ENCODE measurements at regions not wholly inside any gene's neighbourhood (a gene's known extent, or its start where the extent isn't known, plus 50 kb on each side); places are given as distances from the start of the nearest gene placed in this dataset.

GRCh38 chr14:82385048-82385447 lies 851.4 kb upstream of the SEL1L start:
- DNase-seq (ENCODE audit: low read depth): no peak
- H3K4me3 ChIP-seq (ENCODE audit: low read depth, low read length): no peak overlapping the region

GRCh38 chr14:82387699-82388098 lies 854.0 kb upstream of the SEL1L start:
- DNase-seq (ENCODE audit: low read depth): no peak
- H3K4me3 ChIP-seq (ENCODE audit: low read depth, low read length): no peak overlapping the region

- H3K4me3 ChIP-seq (ENCODE audit: low read depth, low read length): no peak overlapping the region
- DNase-seq (ENCODE audit: low read depth): no peak
These were observed 854.8 kb upstream of the SEL1L start for GRCh38 chr14:82388488-82388887.

GRCh38 chr14:82390586-82390985 lies 856.9 kb upstream of the SEL1L start:
- no peak for DNase-seq (ENCODE audit: low read depth)
- no peak overlapping the region for H3K4me3 ChIP-seq (ENCODE audit: low read depth, low read length)

- no peak overlapping the region for H3K4me3 ChIP-seq (ENCODE audit: low read depth, low read length)
- DNase-seq (ENCODE audit: low read depth): no peak
These were observed 861.3 kb upstream of the SEL1L start for GRCh38 chr14:82394916-82395315.

GRCh38 chr14:82398256-82398655 lies 864.6 kb upstream of the SEL1L start:
- H3K4me3 ChIP-seq (ENCODE audit: low read depth, low read length): no peak overlapping the region
- DNase-seq (ENCODE audit: low read depth): no peak

GRCh38 chr14:82403987-82404386 lies 870.3 kb upstream of the SEL1L start:
- H3K4me3 ChIP-seq (ENCODE audit: low read depth, low read length): no peak overlapping the region
- DNase-seq (ENCODE audit: low read depth): no peak

- DNase-seq (ENCODE audit: low read depth): no peak
- no peak overlapping the region for H3K4me3 ChIP-seq (ENCODE audit: low read depth, low read length)
These were observed 876.4 kb upstream of the SEL1L start for GRCh38 chr14:82410064-82410463.

GRCh38 chr14:82411298-82411697 lies 877.6 kb upstream of the SEL1L start:
- H3K4me3 ChIP-seq (ENCODE audit: low read depth, low read length): no peak overlapping the region
- DNase-seq (ENCODE audit: low read depth): no peak

- no peak overlapping the region for H3K4me3 ChIP-seq (ENCODE audit: low read depth, low read length)
- no peak for DNase-seq (ENCODE audit: low read depth)
These were observed 878.9 kb upstream of the SEL1L start for GRCh38 chr14:82412545-82412944.

- no peak for DNase-seq (ENCODE audit: low read depth)
- H3K4me3 ChIP-seq (ENCODE audit: low read depth, low read length): no peak overlapping the region
These were observed 881.3 kb upstream of the SEL1L start for GRCh38 chr14:82414853-82415539.

GRCh38 chr14:82419933-82420332 lies 886.3 kb upstream of the SEL1L start:
- DNase-seq (ENCODE audit: low read depth): no peak

GRCh38 chr14:82420871-82421270 lies 887.2 kb upstream of the SEL1L start:
- H3K4me3 ChIP-seq (ENCODE audit: low read depth, low read length): no peak overlapping the region
- no peak for DNase-seq (ENCODE audit: low read depth)

More at GRCh38 chr14:82419933-82420332, 886.3 kb upstream of the SEL1L start:
- H3K4me3 ChIP-seq (ENCODE audit: low read depth, low read length): no peak overlapping the region

- H3K4me3 ChIP-seq (ENCODE audit: low read depth, low read length): no peak overlapping the region
- DNase-seq (ENCODE audit: low read depth): no peak
These were observed 887.6 kb upstream of the SEL1L start for GRCh38 chr14:82421286-82421685.

- H3K4me3 ChIP-seq (ENCODE audit: low read depth, low read length): no peak overlapping the region
- DNase-seq (ENCODE audit: low read depth): no peak
These were observed 888.6 kb upstream of the SEL1L start for GRCh38 chr14:82422230-82422629.

GRCh38 chr14:82425261-82425660 lies 891.6 kb upstream of the SEL1L start:
- DNase-seq (ENCODE audit: low read depth): no peak

GRCh38 chr14:82431031-82431430 lies 897.4 kb upstream of the SEL1L start:
- DNase-seq (ENCODE audit: low read depth): no peak

More at GRCh38 chr14:82425261-82425660, 891.6 kb upstream of the SEL1L start:
- no peak overlapping the region for H3K4me3 ChIP-seq (ENCODE audit: low read depth, low read length)

GRCh38 chr14:82432301-82433105 lies 898.9 kb upstream of the SEL1L start:
- no peak overlapping the region for H3K4me3 ChIP-seq (ENCODE audit: low read depth, low read length)
- no peak for DNase-seq (ENCODE audit: low read depth)

More at GRCh38 chr14:82431031-82431430, 897.4 kb upstream of the SEL1L start:
- H3K4me3 ChIP-seq (ENCODE audit: low read depth, low read length): no peak overlapping the region

GRCh38 chr14:82438436-82438835 lies 904.8 kb upstream of the SEL1L start:
- no peak overlapping the region for H3K4me3 ChIP-seq (ENCODE audit: low read depth, low read length)
- DNase-seq (ENCODE audit: low read depth): no peak

GRCh38 chr14:82441270-82441669 lies 907.6 kb upstream of the SEL1L start:
- DNase-seq (ENCODE audit: low read depth): no peak
- no peak overlapping the region for H3K4me3 ChIP-seq (ENCODE audit: low read depth, low read length)

All from skeletal muscle cell (primary cell).